ENCODE measurements at regions not wholly inside any gene's neighbourhood (a gene's known extent, or its start where the extent isn't known, plus 50 kb on each side); places are given as distances from the start of the nearest gene placed in this dataset.
"Not testable (repeated sequence)": the region's sequence is repeated elsewhere in the genome, so short reads cannot be mapped to it uniquely, and the experiment has no call there.

- Histone ChIP-seq H3K4me3 (no peak overlapping the region), H3K27ac (no peak overlapping the region), H3K9me3 (replicated peaks in 1 of 3) (no peaks in the 10 kb centered on the region), H3K27me3 (no peaks in the 10 kb centered on the region), H3K4me1 (replicated peaks in 1 of 2) (peaks cover 9 to 16% of the 10 kb centered on the region in 2 donors), H3K36me3 (replicated peaks in 1 of 2) (no peaks in the 10 kb centered on the region)
- TF ChIP-seq POLR2A (IDR thresholded peaks at IDR 0.05) (no peak), CTCF (IDR thresholded peaks at IDR 0.05) (no peak)
- DNase-seq = no peak
- 94 to 99% (median 96%) methylated on average over 2 of the region's 2 CpGs for WGBS, 4 donors
- intact Hi-C loops (cut with DNase I) = no loop called here
These were observed 158.2 kb upstream of the TRIB2 start for GRCh38 chr2:12558519-12558918.

- H3K9me3 ChIP-seq (replicated peaks in 1 of 3) = no peaks in the 10 kb centered on the region
- 82 to 89% (median 84%) methylated on average over 9 of the region's 9 CpGs for WGBS, 4 donors
- TF ChIP-seq POLR2A (IDR thresholded peaks at IDR 0.05) (no peak), CTCF (IDR thresholded peaks at IDR 0.05) (no peak)
- DNase-seq = no peak
- no peak overlapping the region for H3K4me3 ChIP-seq
- intact Hi-C loops (cut with DNase I) = no loop called here
- H3K27ac ChIP-seq = no peak overlapping the region
- peaks cover 1 to 5% of the 10 kb centered on the region in 2 donors for H3K4me1 ChIP-seq (replicated peaks in 1 of 2)
- no peaks in the 10 kb centered on the region for H3K27me3 ChIP-seq
- H3K36me3 ChIP-seq (replicated peaks in 1 of 2) = no peaks in the 10 kb centered on the region
These were observed 156.1 kb upstream of the TRIB2 start for GRCh38 chr2:12560618-12561017.

GRCh38 chr2:12567411-12567810 is 149.3 kb upstream of the TRIB2 start:
- no peak overlapping the region for H3K4me3 ChIP-seq
- 89 to 96% (median 93%) methylated on average over 3 of the region's 3 CpGs for WGBS, 4 donors
- DNase-seq = no peak
- no peak overlapping the region for H3K27ac ChIP-seq
- H3K4me1 ChIP-seq (replicated peaks in 1 of 2) = no peaks in the 10 kb centered on the region
- intact Hi-C loops (cut with DNase I) = no loop called here
- TF ChIP-seq POLR2A (IDR thresholded peaks at IDR 0.05) = no peak
- H3K36me3 ChIP-seq (replicated peaks in 1 of 2) = no peaks in the 10 kb centered on the region
- H3K27me3 ChIP-seq = no peaks in the 10 kb centered on the region
- H3K9me3 ChIP-seq (replicated peaks in 1 of 3) = no peaks in the 10 kb centered on the region

- intact Hi-C loops (cut with DNase I); H3K27me3 ChIP-seq; H3K36me3 ChIP-seq (replicated peaks in 1 of 2); H3K27ac ChIP-seq; H3K4me1 ChIP-seq (replicated peaks in 1 of 2); DNase-seq; H3K4me3 ChIP-seq; H3K9me3 ChIP-seq (replicated peaks in 1 of 3): not testable (repeated sequence)
- WGBS, 4 donors = 87 to 94% (median 91%) methylated on average over 7 of the region's 7 CpGs
These were observed 147.2 kb upstream of the TRIB2 start for GRCh38 chr2:12569510-12569909.

GRCh38 chr2:12569929-12570328 is 146.8 kb upstream of the TRIB2 start:
- 94 to 97% (median 96%) methylated on average over 8 of the region's 8 CpGs for WGBS, 4 donors
- H3K27ac ChIP-seq; intact Hi-C loops (cut with DNase I); H3K4me3 ChIP-seq; H3K9me3 ChIP-seq (replicated peaks in 1 of 3); H3K27me3 ChIP-seq; H3K4me1 ChIP-seq (replicated peaks in 1 of 2); DNase-seq; H3K36me3 ChIP-seq (replicated peaks in 1 of 2): not testable (repeated sequence)

GRCh38 chr2:12577091-12577490 is 139.6 kb upstream of the TRIB2 start:
- Histone ChIP-seq H3K4me1 (replicated peaks in 1 of 2) (no peaks in the 10 kb centered on the region), H3K4me3 (no peak overlapping the region), H3K27ac (no peak overlapping the region), H3K9me3 (replicated peaks in 1 of 3) (no peaks in the 10 kb centered on the region), H3K36me3 (replicated peaks in 1 of 2) (no peaks in the 10 kb centered on the region), H3K27me3 (no peaks in the 10 kb centered on the region)
- no peak for DNase-seq
- intact Hi-C loops (cut with DNase I) = no loop called here
- TF ChIP-seq POLR2A (IDR thresholded peaks at IDR 0.05) (no peak), CTCF (IDR thresholded peaks at IDR 0.05) (no peak)
